Endodermal cell (in vitro differentiated cells): ENCODE measurements at regions not wholly inside any gene's neighbourhood (a gene's known extent, or its start where the extent isn't known, plus 50 kb on each side); places are given as distances from the start of the nearest gene placed in this dataset.
A peak's percentile ranks its signal among the peaks of the same experiment; 100 is the strongest.
"Not testable (repeated sequence)": the region's sequence is repeated elsewhere in the genome, so short reads cannot be mapped to it uniquely, and the experiment has no call there.

Experiments used
- DNase-seq: peaks from one replicate; pipeline ENCODE4 v3.0.0-alpha.2; 2017
- H3K27ac ChIP-seq: 2 replicates; pipeline ENCODE4 v1.5.1; 2013; ENCODE audit warnings: mild to moderate bottlenecking, low read depth, low read length, moderate library complexity
- H3K27me3 ChIP-seq: 2 replicates; pipeline ENCODE4 v1.6.1; 2013; ENCODE audit warnings: mild to moderate bottlenecking, low read length, moderate library complexity; ENCODE audit not compliant: insufficient read depth, control insufficient read depth, poor library complexity, severe bottlenecking
- H3K36me3 ChIP-seq: 2 replicates; pipeline ENCODE4 v1.7.0; 2013; ENCODE audit warnings: mild to moderate bottlenecking, low read length, moderate library complexity; ENCODE audit not compliant: control insufficient read depth, insufficient read depth
- H3K4me1 ChIP-seq: one replicate; pipeline ENCODE4 v1.7.0; 2013; ENCODE audit warnings: low read length; ENCODE audit not compliant: control insufficient read depth, insufficient read depth
- H3K4me3 ChIP-seq: 2 replicates; pipeline ENCODE4 v1.5.1; 2013; ENCODE audit warnings: mild to moderate bottlenecking, low read length, moderate library complexity
- H3K9ac ChIP-seq: 2 replicates; pipeline ENCODE4 v1.6.1; 2013; ENCODE audit warnings: mild to moderate bottlenecking, low read length, moderate library complexity; ENCODE audit not compliant: poor library complexity, severe bottlenecking; ENCODE audit errors: extremely low read depth
- H3K9me3 ChIP-seq: 2 replicates; pipeline ENCODE4 v1.6.1; 2013; ENCODE audit warnings: mild to moderate bottlenecking, low read length, moderate library complexity; ENCODE audit not compliant: control insufficient read depth
- H3K27ac Mint-ChIP-seq: 2 replicates; pipeline ENCODE4 v1.8.0; 2020; ENCODE audit warnings: mixed read lengths
- H3K27me3 Mint-ChIP-seq: 2 replicates; pipeline ENCODE4 v1.8.0; 2021; ENCODE audit warnings: mild to moderate bottlenecking, mixed read lengths; ENCODE audit not compliant: insufficient read depth
- H3K36me3 Mint-ChIP-seq: 2 replicates; pipeline ENCODE4 v1.8.0; 2020; ENCODE audit warnings: low read depth, mixed read lengths
- H3K4me1 Mint-ChIP-seq: 2 replicates; pipeline ENCODE4 v1.8.0; 2020; ENCODE audit warnings: mixed read lengths
- H3K4me3 Mint-ChIP-seq: 2 replicates; pipeline ENCODE4 v1.8.0; 2020; ENCODE audit warnings: mild to moderate bottlenecking, moderate library complexity, mixed read lengths
- H3K9me3 Mint-ChIP-seq: 2 replicates; pipeline ENCODE4 v1.8.0; 2020; ENCODE audit warnings: mild to moderate bottlenecking, mixed read lengths
- WGBS, 2 experiments: methylation state at CpG; one replicate each; pipeline versions ENCODE4 v1.1.5 to v1.1.7; 2013; ENCODE audit warnings: missing lambda C conversion rate in 2 of 2, mixed read lengths in 1 of 2; ENCODE audit not compliant: insufficient coverage in 1 of 2, insufficient read length in 1 of 2; 5-methylcytosine and 5-hydroxymethylcytosine counted together
- TF ChIP-seq, protein P1 (sequence below): fragments of 200-600 bp; sonication (generic); conservative IDR thresholded peaks from 2 replicates; pipeline ENCODE4 v1.5.0; 2021; ENCODE audit warnings: antibody characterized with exemption, mild to moderate bottlenecking

DNA sequence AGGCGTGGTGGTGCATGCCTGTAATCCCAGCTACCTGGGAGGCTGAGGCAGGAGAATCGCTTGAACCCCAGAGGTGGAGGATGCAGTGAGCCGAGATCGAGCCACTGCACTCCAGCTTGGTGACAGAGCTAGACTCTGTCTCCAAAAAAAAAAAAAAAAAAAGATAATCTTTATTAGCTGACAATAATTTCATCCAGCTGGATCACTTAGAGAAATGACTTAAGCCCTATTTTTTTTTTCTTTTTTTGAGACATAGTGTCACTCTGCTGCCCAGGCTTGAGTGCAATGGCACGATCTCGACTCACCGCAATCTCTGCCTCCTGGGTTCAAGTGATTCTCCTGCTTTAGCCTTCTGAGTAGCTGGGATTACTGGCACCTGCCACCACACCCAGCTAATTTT lies 51.6 kb upstream of the MAP4K4 start:
- not testable (repeated sequence) for H3K4me1 Mint-ChIP-seq, H3K9ac ChIP-seq, H3K27ac ChIP-seq, H3K36me3 Mint-ChIP-seq, H3K27me3 Mint-ChIP-seq, H3K4me3 Mint-ChIP-seq, H3K4me3 ChIP-seq, H3K27ac Mint-ChIP-seq, DNase-seq, H3K9me3 Mint-ChIP-seq, H3K27me3 ChIP-seq, H3K4me1 ChIP-seq, H3K36me3 ChIP-seq, H3K9me3 ChIP-seq
- 94% methylated on average over 7 of the region's 7 CpGs; no CpG with 5 or more reads in 1 of the 2 experiments for WGBS, 2 experiments

DNA sequence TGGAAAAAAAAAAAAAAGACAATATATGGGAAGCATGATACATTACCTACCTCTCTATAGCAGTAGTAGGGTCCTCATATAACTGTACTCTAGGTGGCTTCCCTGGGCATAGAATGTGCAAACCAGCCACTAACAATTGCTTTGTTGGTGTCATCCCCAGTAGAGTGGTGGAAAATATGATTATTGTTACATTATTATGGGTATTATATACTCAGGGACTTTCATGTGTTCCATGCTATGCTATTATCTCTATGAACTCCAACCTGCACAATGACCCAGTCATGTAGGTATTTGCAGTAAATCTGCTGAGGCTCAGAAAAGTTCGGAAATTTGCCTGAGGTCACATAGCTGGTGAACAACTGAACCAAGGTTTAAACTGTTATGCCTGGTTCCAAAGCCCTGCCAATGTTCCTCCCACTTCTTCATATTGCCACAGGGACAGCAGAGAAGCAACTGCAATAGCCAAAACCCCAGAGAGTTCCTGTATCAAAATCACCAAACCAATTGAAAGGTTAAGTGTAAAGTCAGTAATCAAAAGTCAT lies 52.6 kb upstream of the MAP4K4 start:
- 84 to 100% methylated on average over 1 of the region's 1 CpG for WGBS, 2 experiments
- Mint-ChIP-seq H3K36me3 (no peaks in the 10 kb centered on the region), H3K27me3 (no peaks in the 10 kb centered on the region), H3K27ac (no peak overlapping the region), H3K4me3 (no peak overlapping the region), H3K9me3 (peaks cover 8% of the 10 kb centered on the region), H3K4me1 (no peaks in the 10 kb centered on the region)
- Histone ChIP-seq H3K4me3 (no peak overlapping the region), H3K9me3 (no peaks in the 10 kb centered on the region), H3K27me3 (no peaks in the 10 kb centered on the region), H3K9ac (no peak overlapping the region), H3K4me1 (no peaks in the 10 kb centered on the region), H3K36me3 (no peaks in the 10 kb centered on the region), H3K27ac (no peak overlapping the region)
- DNase-seq: peak; percentile 3
- TF ChIP-seq, protein P1, sequence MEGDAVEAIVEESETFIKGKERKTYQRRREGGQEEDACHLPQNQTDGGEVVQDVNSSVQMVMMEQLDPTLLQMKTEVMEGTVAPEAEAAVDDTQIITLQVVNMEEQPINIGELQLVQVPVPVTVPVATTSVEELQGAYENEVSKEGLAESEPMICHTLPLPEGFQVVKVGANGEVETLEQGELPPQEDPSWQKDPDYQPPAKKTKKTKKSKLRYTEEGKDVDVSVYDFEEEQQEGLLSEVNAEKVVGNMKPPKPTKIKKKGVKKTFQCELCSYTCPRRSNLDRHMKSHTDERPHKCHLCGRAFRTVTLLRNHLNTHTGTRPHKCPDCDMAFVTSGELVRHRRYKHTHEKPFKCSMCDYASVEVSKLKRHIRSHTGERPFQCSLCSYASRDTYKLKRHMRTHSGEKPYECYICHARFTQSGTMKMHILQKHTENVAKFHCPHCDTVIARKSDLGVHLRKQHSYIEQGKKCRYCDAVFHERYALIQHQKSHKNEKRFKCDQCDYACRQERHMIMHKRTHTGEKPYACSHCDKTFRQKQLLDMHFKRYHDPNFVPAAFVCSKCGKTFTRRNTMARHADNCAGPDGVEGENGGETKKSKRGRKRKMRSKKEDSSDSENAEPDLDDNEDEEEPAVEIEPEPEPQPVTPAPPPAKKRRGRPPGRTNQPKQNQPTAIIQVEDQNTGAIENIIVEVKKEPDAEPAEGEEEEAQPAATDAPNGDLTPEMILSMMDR: no peak

DNA sequence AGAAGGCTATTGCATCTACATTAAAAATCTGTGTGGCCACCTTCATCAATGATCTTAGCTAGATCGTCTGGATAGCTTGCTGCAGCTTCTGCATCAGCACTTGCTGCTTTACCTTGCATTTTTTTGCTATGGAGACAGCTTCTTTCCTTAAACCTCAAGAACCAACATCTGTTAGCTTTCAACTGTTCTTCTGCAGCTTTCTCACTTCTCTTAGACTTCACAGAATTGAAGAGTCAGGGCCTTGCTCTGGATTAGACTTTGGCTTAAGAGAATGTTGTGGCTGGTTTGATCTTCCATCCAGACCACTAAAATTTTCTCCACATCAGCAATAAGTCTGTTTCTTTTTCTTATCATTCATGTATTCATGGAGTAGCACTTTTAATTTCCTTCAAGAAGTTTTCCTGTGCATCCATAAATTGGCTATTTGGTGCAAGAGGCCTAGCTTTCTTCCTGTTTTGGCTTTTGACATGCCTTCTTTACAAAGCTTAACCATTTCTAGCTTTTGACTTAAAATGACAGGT lies 54.4 kb upstream of the MAP4K4 start:
- Mint-ChIP-seq H3K4me1 (no peaks in the 10 kb centered on the region), H3K9me3 (peaks cover 8% of the 10 kb centered on the region), H3K27me3 (no peaks in the 10 kb centered on the region), H3K4me3 (no peak overlapping the region), H3K27ac (no peak overlapping the region), H3K36me3 (no peaks in the 10 kb centered on the region)
- no peaks in the 10 kb centered on the region for H3K36me3 ChIP-seq
- no peaks in the 10 kb centered on the region for H3K27me3 ChIP-seq
- no peak for DNase-seq
- TF ChIP-seq, protein P1: no peak
- H3K4me1 ChIP-seq: no peaks in the 10 kb centered on the region
- H3K27ac ChIP-seq: no peak overlapping the region
- WGBS, 2 experiments: 87 to 100% methylated on average over 1 of the region's 1 CpG
- H3K9me3 ChIP-seq: no peaks in the 10 kb centered on the region
- no peak overlapping the region for H3K4me3 ChIP-seq
- no peak overlapping the region for H3K9ac ChIP-seq
